HG02938 (cell line): ENCODE measurements at regions not wholly inside any gene's neighbourhood (a gene's known extent, or its start where the extent isn't known, plus 50 kb on each side); places are given as distances from the start of the nearest gene placed in this dataset.
"Not testable (repeated sequence)": the region's sequence is repeated elsewhere in the genome, so short reads cannot be mapped to it uniquely, and the experiment has no call there.

Experiments
- ATAC-seq: cut with Tn5 transposase; IDR thresholded peaks from one replicate; pipeline ENCODE4 v1.9.1; 2021; ENCODE audit warnings: mild to moderate bottlenecking, moderate library complexity; ENCODE audit not compliant: unreplicated experiment

DNA sequence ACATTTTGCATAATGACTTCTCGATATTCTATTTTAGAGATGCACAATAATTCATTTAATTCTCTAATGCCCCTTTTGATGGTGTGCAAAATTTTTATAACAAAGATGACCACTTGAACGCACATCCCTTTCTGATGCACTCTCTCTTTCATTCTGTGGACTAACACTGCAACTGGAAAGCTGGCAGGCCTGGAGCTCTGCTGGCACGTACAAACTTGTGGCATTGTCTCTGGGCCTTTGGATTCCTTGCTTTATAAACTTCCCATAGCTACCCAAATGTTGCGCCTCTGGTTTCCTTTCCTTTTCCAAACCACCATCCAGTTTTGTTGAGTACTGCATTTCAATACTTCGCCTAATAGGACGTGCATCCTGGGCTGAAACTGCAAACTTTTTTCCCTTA, 194.5 kb upstream of the CFAP20DC start:
- ATAC-seq, result no peak

GRCh38 chr3:59243476-59243875, 193.7 kb upstream of the CFAP20DC start:
- no peak for ATAC-seq

DNA sequence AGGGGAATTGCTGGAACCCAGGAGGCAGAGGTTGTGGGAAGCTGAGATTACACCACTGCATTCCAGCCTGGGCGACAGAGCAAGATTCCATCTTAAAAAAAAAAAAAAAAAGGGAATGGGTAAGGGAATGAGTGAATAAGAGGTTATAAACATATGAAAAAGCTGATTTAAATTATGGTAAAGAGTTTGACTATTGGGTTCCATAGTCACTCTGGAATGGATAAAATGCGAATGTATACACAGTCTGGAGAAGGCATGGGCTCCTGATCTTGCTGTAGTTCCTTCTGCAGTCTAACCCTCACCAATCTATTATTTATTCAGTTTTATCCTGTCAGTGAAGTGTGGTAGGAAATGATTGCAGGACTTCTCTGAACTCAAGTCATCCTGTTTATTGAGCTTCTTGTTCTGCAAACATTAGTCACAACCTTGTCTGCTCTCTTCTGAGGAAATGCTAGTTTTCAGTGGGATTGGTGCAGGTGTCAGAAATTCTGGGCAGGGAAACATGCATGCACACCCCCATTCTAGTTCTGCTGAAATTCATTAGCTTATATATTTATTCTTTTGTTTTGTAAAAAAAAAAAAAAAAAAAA, 190.9 kb upstream of the CFAP20DC start:
- no peak for ATAC-seq

DNA sequence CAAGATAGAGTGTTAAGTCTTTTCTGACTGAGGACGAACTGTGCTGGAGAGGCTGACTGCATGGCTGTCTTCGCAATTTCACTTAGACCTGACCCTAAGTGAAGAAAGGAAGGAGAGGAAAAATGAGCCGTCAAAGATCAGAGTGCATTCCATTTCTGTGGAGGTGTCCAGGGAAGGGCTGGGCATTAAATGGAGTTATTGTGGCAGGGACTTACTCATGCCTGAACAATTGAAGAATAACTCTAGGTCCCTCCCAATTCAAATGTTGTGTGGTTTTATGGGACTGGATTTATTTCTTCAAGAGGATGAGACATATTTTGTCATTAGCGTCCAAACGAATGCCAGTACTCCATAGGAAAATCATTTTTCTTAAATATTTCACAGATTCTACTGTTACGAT, 187.3 kb upstream of the CFAP20DC start:
- ATAC-seq, result no peak

DNA sequence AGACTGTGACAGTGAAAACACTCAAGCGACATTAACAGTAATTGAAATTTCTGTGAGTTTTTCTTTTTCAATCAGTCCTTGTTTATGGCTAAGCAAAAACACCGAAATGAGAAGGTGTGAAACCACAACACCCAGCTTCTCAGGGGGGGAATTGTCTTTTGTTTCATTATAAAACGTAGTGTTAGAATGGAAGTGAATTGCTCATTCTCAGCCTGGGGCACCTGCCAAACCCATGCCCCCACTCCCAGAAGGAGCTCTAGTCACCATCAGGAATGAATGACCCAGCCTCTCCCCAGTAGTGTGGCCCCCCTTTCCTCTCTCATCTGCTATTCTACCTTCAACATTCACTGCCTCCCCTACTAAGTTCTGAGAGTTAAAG, 185.8 kb upstream of the CFAP20DC start:
- peak; percentile 76 for ATAC-seq

DNA sequence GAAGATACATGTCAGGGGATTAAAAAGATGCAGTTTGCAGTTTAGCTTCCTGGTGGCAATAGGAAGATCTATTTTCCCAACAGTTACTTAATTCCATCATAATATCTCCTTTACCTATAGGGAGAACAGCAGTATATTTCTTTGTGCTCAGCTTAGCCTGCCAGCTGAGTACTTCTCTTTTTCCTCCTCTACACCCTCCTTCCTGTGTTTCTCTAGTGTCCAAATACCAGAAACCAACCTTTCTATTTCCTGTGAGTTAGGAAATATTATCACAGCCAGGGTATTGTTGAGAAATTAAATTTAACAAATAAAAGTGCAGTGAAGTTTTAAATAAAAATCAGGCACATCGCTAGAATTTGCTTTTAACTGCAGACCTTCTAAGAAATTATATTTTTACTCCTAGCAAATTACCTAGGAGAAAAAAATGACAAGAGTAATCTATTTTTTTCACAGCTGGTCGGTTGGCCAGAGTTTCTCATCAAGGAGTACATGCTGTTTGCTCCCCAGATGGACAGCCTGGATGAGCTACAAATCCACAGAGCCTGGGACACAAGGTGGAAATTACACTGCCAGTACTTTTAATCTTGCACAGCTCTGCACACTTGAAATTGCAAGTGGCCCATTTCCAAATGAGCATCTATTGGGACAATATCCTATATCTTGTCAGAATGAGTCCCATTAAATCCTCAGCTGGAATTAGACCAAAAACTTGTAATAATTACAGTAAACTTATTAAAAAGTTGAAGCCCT, 185.2 kb upstream of the CFAP20DC start:
- no peak for ATAC-seq

GRCh38 chr3:59230379-59230778, 180.6 kb upstream of the CFAP20DC start:
- ATAC-seq, result not testable (repeated sequence)

- no peak for ATAC-seq
Measured at GRCh38 chr3:59213860-59214259, 164.0 kb upstream of the CFAP20DC start.

DNA sequence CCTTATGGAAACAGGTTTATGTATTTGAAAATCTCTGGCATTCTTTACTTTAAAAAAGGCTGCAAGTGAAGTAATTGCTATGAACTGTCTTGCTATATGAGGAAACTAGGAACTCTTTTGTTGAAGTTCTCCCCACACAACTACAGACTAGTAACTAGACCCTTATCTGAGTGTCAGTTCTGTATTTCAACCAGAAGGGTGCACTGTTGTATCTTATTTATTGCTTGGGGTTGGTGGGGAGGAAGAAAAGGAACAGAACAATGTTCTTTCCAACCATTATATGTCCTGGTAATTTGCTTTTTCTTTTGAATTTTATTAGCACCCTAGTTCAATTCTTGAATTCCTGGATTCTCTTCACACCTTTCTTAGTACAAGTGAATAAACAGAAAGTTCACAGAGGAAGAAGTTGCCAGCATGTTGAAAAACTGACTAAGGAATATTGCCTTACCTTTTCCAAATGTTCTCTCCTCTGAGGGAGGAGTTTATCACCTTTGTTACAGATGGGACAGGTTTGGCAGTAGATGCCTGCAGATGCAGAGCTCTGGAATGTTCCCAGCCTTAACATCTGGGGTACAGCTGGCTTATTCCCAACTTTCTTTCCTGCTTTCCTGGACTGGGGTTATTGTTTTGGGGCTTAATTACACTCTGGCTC, 162.4 kb upstream of the CFAP20DC start:
- ATAC-seq, result no peak

DNA sequence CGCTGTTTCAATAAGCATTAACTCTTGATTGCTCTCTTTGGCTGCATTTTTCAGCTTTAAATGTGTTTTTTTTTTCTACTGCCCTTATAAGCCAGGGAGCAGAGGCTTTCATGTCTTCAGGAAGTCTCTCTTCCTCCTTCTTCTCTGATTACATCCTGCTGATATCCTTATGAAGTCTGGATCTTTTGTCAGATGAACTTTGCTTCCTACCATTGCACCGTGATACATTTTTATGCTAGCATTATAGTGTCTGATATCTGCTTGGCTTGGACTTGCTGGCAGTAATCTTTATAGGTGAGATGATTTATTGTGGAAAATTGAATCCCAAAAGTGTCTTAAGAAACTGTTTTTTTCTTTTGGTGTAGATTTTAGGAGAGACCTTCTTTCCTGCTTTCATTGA, 160.4 kb upstream of the CFAP20DC start:
- ATAC-seq, result no peak

DNA sequence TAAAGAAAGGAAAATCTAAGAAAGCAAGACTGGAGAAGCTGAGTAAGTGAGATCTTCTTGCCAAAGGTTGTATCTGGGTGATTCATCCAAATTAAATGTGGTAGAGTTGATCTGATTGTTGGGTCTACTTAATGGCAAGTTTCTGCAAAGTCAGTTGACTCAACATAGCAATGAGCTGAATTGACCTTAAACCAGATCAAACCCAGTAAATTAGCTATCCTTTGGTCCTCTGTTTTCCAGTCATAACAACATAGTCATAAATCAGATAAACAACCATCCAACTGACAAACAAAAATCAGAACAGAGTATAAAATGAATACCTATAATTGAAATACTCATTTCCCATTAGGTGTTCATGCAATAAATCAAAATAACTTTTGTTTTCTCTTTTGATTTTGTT, 142.6 kb upstream of the CFAP20DC start:
- no peak for ATAC-seq

DNA sequence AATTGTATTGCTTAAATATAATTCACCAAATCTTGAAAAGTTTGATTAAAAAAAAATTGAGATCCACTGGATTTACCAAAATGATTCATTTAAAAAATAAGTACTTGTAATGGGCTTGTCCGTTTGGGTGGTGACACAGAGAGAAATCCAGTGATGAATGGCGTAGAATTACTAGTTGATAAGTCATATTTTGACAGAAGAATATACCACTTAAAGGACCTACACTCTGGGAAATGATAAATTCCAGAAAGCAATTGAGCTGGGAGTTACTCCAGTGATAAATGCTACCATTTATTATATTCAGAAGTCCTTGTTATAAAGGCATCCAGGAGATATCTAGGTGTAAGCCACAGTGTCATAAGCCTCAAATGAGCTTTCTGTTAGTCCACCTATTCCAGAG, 141.8 kb upstream of the CFAP20DC start:
- no peak for ATAC-seq

DNA sequence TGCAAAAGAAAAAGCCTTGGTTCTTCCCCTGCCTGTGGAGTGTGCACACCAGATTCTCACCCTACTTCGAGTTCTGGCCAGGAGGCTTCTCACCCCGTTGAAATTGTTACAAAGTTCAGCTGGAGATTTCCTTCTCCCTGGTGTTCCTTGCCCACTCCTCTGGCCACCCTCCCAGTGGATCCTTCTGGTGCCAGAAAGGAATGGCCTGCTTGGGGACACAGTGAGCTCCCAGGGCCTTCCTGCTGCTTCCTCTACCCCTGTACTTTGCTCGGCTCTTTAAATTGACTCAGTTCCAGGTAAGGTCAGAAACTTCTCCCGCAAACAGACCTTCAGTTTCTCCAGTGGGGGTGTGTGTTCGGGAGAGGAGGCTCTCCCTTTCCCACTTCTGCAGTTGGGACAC, 140.1 kb upstream of the CFAP20DC start:
- no peak for ATAC-seq

- ATAC-seq, result no peak
Measured at GRCh38 chr3:59189526-59189925, 139.7 kb upstream of the CFAP20DC start.

- no peak for ATAC-seq
Measured at GRCh38 chr3:59186725-59187124, 136.9 kb upstream of the CFAP20DC start.

- no peak for ATAC-seq
Measured at GRCh38 chr3:59185591-59186369, 136.0 kb upstream of the CFAP20DC start.

DNA sequence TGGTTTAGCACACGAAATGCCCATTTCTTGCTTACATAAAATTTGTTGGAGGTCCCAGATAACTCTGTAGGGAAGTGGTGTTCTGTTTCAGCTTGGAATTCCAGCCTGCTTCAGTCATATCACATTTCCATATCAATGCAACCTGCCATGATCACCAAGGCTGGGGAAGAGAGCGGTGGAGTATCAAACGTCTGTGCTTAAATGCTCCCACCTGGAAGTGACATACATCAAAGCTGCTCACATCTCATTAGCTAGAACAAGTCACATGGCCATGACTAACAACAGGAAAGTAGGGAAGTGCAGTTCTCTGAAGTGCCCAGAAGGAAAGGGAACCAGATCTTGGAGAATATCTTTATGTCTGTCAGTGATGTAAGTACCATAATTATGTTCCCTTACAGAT, 130.2 kb upstream of the CFAP20DC start:
- ATAC-seq, result no peak

- ATAC-seq, result no peak
Measured at GRCh38 chr3:59178698-59179097, 128.9 kb upstream of the CFAP20DC start.

DNA sequence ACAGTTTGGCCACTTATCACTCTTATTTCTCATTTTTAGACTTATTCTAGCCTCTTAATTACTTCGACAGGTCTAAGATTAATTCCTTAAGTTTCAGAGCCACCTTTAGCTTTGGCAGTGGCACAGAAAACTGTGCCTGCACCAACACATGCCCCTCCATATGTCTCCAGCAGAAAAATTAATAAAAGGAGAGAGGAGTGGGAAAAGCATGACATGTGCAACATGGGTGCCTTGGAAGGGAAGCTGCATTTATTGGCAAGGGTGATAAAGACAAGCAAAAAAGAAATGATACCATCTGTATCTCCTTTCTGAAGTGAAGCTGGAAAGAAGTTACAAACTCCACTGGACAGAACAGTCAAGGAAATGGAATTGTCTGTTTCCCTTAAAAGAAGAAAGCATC, 121.7 kb upstream of the CFAP20DC start:
- ATAC-seq, result no peak

DNA sequence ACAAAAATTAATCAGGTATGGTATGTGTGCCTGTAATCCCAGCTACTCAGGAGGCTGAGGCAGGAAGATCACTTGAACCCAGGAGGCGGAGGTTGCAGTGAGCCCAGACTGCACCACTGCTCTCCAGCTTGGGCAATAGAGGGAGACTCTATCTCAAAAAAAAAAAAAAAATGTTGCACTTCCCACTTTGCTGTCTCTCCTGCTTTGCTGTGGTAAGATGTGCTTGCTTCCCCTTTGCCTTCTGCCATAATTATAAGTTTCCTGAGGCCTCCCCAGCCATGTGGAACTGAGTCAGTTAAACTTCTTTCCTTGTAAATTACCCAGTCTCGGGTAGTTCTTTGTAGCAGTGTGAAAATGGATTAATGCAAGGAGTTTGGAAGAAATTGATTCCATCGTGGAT, 120.3 kb upstream of the CFAP20DC start:
- ATAC-seq, result not testable (repeated sequence)

- ATAC-seq, result no peak
Measured at GRCh38 chr3:59167756-59168155, 117.9 kb upstream of the CFAP20DC start.

DNA sequence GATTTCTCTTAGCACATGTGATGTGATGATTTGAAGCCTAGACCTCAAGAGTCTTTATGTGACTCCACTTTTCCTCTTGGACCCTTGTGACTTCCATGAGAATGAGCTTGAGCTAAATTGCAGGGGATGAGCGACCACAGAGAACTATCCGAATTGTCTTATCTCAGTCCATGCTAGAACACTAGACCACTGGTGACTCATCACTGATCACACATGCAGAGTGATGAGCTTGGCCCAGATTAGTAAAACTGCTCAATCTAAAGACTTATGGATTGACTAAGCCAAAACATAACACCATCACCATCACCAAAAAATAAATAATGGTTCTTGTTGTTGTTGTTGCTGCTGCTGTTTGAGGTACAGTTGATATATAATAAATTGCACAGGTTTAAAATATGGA, 114.1 kb upstream of the CFAP20DC start:
- no peak for ATAC-seq
